DND-41 (cell line): ENCODE measurements at regions not wholly inside any gene's neighbourhood (a gene's known extent, or its start where the extent isn't known, plus 50 kb on each side); places are given as distances from the start of the nearest gene placed in this dataset.

Experiments used
- ATAC-seq: fragments of 200-7000 bp; cut with Tn5 transposase; 3 replicates; pipeline ENCODE4 v1.9.1; 2021; ENCODE audit warnings: low read depth; ENCODE audit not compliant: insufficient read depth
- DNase-seq: peaks from one replicate; pipeline ENCODE4 v3.0.0-alpha.2; 2020
- H2AFZ ChIP-seq: 2 replicates; pipeline ENCODE4 v1.6.0; 2012; ENCODE audit warnings: low read depth, low read length
- H3K27ac ChIP-seq: 2 replicates; pipeline ENCODE4 v1.5.1; 2012; ENCODE audit warnings: low read length, inconsistent platforms
- H3K27me3 ChIP-seq: fragments of 200-600 bp; sonication (generic); 2 replicates; pipeline ENCODE4 v1.6.0; 2012; ENCODE audit warnings: low read length, mild to moderate bottlenecking, inconsistent platforms; ENCODE audit not compliant: insufficient read depth, poor library complexity
- H3K36me3 ChIP-seq: 2 replicates; pipeline ENCODE4 v1.5.1; 2012; ENCODE audit warnings: low read length, inconsistent platforms; ENCODE audit not compliant: insufficient read depth
- H3K4me1 ChIP-seq: 2 replicates; pipeline ENCODE4 v1.5.1; 2012; ENCODE audit warnings: mild to moderate bottlenecking, low read length; ENCODE audit not compliant: insufficient read depth
- H3K4me2 ChIP-seq: 2 replicates; pipeline ENCODE4 v1.6.0; 2012; ENCODE audit warnings: mild to moderate bottlenecking, moderate library complexity, low read length, inconsistent platforms; ENCODE audit not compliant: insufficient read depth
- H3K4me3 ChIP-seq, 2 experiments: fragments of 200-600 bp in 1 of 2; shearing (Covaris generic) in 1 of 2; 2 replicates each; pipeline ENCODE4 v1.5.1; 2012 to 2016; ENCODE audit warnings: inconsistent platforms in 2 of 2, low read length in 2 of 2, mild to moderate bottlenecking in 2 of 2, low read depth in 1 of 2, moderate library complexity in 1 of 2
- H3K79me2 ChIP-seq: 2 replicates; pipeline ENCODE4 v1.6.0; 2012; ENCODE audit warnings: low read length, inconsistent platforms; ENCODE audit not compliant: insufficient read depth
- H3K9ac ChIP-seq: 2 replicates; pipeline ENCODE4 v1.6.0; 2012; ENCODE audit warnings: low read depth, mild to moderate bottlenecking, inconsistent platforms, low read length, moderate library complexity
- H3K9me3 ChIP-seq: 2 replicates; pipeline ENCODE4 v1.5.1; 2012; ENCODE audit warnings: low read length, moderate library complexity, mild to moderate bottlenecking, inconsistent platforms; ENCODE audit not compliant: insufficient read depth, severe bottlenecking
- H4K20me1 ChIP-seq: 2 replicates; pipeline ENCODE4 v1.6.0; 2012; ENCODE audit warnings: low read length; ENCODE audit not compliant: insufficient read depth
- CTCF ChIP-seq: IDR thresholded peaks from 2 replicates; pipeline ENCODE4 v1.5.1; 2012; ENCODE audit warnings: borderline replicate concordance, low read length, moderate library complexity, mild to moderate bottlenecking; ENCODE audit not compliant: poor library complexity, severe bottlenecking; ENCODE audit errors: extremely low read depth
- EZH2 ChIP-seq: IDR thresholded peaks from 3 replicates; pipeline ENCODE4 v1.6.1; 2012; ENCODE audit warnings: borderline replicate concordance, low read depth, mild to moderate bottlenecking, moderate library complexity, low read length, inconsistent platforms; ENCODE audit not compliant: severe bottlenecking

GRCh38 chr12:92604786-92605185 is 98.0 kb upstream of the PLEKHG7 start:
- H3K9ac ChIP-seq: no peak overlapping the region
- no peak for ATAC-seq

GRCh38 chr12:92603741-92604432 is 98.9 kb upstream of the PLEKHG7 start:
- H3K4me3 ChIP-seq: no peak overlapping the region
- no peak overlapping the region for H3K4me2 ChIP-seq

More at GRCh38 chr12:92604786-92605185, 98.0 kb upstream of the PLEKHG7 start:
- TF ChIP-seq EZH2: no peak
- TF ChIP-seq CTCF: no peak
- no peak overlapping the region for H2AFZ ChIP-seq
- H3K27ac ChIP-seq: no peak overlapping the region
- no peak overlapping the region for H3K4me2 ChIP-seq
- H3K4me3 ChIP-seq: no peak overlapping the region
- no peaks in the 10 kb centered on the region for H4K20me1 ChIP-seq
- no peak for DNase-seq
- no peaks in the 10 kb centered on the region for H3K27me3 ChIP-seq
- no peaks in the 10 kb centered on the region for H3K79me2 ChIP-seq
- no peaks in the 10 kb centered on the region; the same call in 1 of the 2 replicates for H3K36me3 ChIP-seq
- H3K9me3 ChIP-seq: peaks cover 19% of the 10 kb centered on the region
- H3K4me1 ChIP-seq: no peaks in the 10 kb centered on the region; the same call in 1 of the 2 replicates

GRCh38 chr12:92602930-92603623 is 99.7 kb upstream of the PLEKHG7 start:
- peaks cover 31% of the 10 kb centered on the region for H3K9me3 ChIP-seq
- H3K27me3 ChIP-seq: no peaks in the 10 kb centered on the region
- no peak overlapping the region for H3K27ac ChIP-seq
- H3K4me3 ChIP-seq: no peak overlapping the region
- no peak overlapping the region for H2AFZ ChIP-seq
- no peak overlapping the region for H3K4me2 ChIP-seq
- ATAC-seq (no peak), DNase-seq (no peak)
- no peaks in the 10 kb centered on the region for H3K4me1 ChIP-seq
- no peaks in the 10 kb centered on the region; the same call in 1 of the 2 replicates for H3K36me3 ChIP-seq
- no peaks in the 10 kb centered on the region for H3K79me2 ChIP-seq
- TF ChIP-seq EZH2 (no peak), CTCF (no peak)
- H4K20me1 ChIP-seq: no peaks in the 10 kb centered on the region
- H3K9ac ChIP-seq: no peak overlapping the region

More at GRCh38 chr12:92603741-92604432, 98.9 kb upstream of the PLEKHG7 start:
- no peak overlapping the region for H3K9ac ChIP-seq
- 0 out of 2 replicates have a peak overlapping the region, but pooled peaks have one; percentile 35 for H2AFZ ChIP-seq
- DNase-seq (no peak), ATAC-seq (no peak)
- H4K20me1 ChIP-seq: no peaks in the 10 kb centered on the region
- no peaks in the 10 kb centered on the region; the same call in 1 of the 2 replicates for H3K36me3 ChIP-seq
- H3K27me3 ChIP-seq: no peaks in the 10 kb centered on the region
- peaks cover 28% of the 10 kb centered on the region for H3K9me3 ChIP-seq
- no peaks in the 10 kb centered on the region for H3K79me2 ChIP-seq
- no peaks in the 10 kb centered on the region; the same call in 1 of the 2 replicates for H3K4me1 ChIP-seq
- TF ChIP-seq CTCF (peak; percentile 15), EZH2 (no peak)
- no peak overlapping the region for H3K27ac ChIP-seq
